LNCaP clone FGC (cell line): ENCODE measurements at regions not wholly inside any gene's neighbourhood (a gene's known extent, or its start where the extent isn't known, plus 50 kb on each side); places are given as distances from the start of the nearest gene placed in this dataset.

Source experiments
- DNase-seq: peaks from one replicate; pipeline ENCODE4 v3.0.0-alpha.2; 2011; ENCODE audit warnings: low read depth
- H3K4me3 ChIP-seq: 2 replicates; pipeline ENCODE4 v1.5.1; 2011; ENCODE audit warnings: mild to moderate bottlenecking, low read depth, low read length, control low read depth
- CTCF ChIP-seq: IDR thresholded peaks from 2 replicates; pipeline ENCODE4 v1.5.1; 2012; ENCODE audit warnings: mild to moderate bottlenecking; ENCODE audit not compliant: control insufficient read depth, insufficient read depth; ENCODE audit errors: extremely low read depth

DNA sequence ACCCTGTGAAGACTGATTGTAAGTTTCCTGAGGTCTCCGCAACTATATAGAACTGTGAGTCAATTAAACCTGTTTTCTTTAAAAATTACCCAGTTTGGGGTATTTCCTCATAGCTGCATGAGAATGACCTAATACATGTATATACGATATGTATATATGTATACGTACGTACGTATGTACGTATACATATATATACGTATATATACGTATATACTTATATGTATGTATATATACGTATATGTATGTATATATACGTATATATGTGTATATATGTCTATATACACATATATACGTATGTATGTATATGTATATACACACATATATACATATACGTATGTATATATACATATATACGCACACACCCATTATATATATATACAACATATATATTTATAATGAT is 1153.0 kb upstream of the CDH18 start:
- TF ChIP-seq CTCF = no peak
- H3K4me3 ChIP-seq = no peak overlapping the region

GRCh38 chr5:21126236-21126635 is 1138.2 kb upstream of the CDH18 start:
- TF ChIP-seq CTCF = no peak
- no peak overlapping the region for H3K4me3 ChIP-seq
- no peak for DNase-seq

More for the DNA sequence above, 1153.0 kb upstream of the CDH18 start:
- DNase-seq = no peak

DNA sequence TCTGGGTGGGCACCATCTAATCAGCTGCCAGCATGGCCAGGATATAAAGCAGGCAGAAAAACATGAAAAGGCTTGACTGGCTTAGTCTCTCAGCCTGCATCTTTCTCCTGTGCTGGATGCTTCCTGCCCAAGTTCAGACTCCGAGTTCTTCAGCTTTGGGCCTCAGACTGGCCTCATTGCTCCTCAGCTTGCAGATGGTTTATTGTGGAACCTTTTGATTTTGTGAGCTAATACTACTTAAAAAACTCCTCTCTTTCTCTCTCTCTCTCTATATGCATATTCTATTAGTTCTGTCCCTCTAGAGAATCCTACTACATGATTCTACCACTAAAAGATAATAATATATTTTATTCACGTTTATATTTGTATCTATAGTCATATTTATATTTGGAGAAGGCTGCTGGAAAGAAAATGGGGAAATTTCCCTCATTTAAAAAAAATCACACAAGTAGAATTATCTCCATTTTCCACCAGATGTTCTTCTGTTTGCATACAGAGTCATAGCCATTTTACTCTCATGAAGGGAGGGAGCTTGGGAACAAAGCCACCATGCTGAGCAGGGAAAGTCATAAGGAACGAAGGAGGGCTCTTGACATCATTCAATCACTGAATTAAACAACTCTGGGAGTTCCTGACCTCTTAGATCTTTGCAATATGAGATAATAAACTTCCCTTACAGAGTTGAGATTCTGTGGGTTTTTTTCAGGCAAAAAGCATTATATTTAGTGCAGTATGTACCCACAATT is 1137.4 kb upstream of the CDH18 start:
- no peak overlapping the region for H3K4me3 ChIP-seq
- no peak for DNase-seq
- no peak for TF ChIP-seq CTCF

- TF ChIP-seq CTCF = no peak
- H3K4me3 ChIP-seq = no peak overlapping the region
- no peak for DNase-seq
These were observed 1133.2 kb upstream of the CDH18 start for GRCh38 chr5:21121213-21121612.

DNA sequence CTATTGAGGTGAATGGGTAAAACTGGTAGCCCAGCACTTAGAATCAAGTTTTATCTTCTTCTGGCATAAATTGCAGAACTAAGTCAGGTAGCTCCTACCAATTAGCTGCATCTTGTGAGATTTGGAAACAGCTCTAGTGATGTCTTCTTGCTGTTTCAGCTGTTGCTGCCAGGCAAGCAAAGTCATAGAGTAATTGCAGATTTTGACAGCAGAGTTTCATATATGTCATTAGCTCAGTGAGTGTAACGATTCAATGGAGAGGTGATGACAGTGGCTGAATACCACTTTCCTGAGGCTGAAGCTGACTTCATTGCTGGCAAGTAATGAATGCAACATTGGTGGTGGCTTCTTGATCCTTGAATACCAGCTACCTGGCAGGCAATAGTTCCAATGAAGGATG is 1109.7 kb upstream of the CDH18 start:
- no peak overlapping the region for H3K4me3 ChIP-seq
- no peak for TF ChIP-seq CTCF
- no peak for DNase-seq

GRCh38 chr5:21094619-21095018 is 1106.6 kb upstream of the CDH18 start:
- TF ChIP-seq CTCF = no peak
- no peak for DNase-seq
- H3K4me3 ChIP-seq = no peak overlapping the region

- H3K4me3 ChIP-seq = no peak overlapping the region
- no peak for TF ChIP-seq CTCF
- no peak for DNase-seq
These were observed 1099.8 kb upstream of the CDH18 start for GRCh38 chr5:21087766-21088165.
